ENCODE measurements at regions not wholly inside any gene's neighbourhood (a gene's known extent, or its start where the extent isn't known, plus 50 kb on each side); places are given as distances from the start of the nearest gene placed in this dataset.
A peak's percentile ranks its signal among the peaks of the same experiment; 100 is the strongest.
"Not testable (repeated sequence)": the region's sequence is repeated elsewhere in the genome, so short reads cannot be mapped to it uniquely, and the experiment has no call there.

- no peak for FAIRE-seq
Observed at GRCh38 chrX:10676235-10676957, 56.0 kb upstream of the MID1 start.

- FAIRE-seq, result no peak
Observed at GRCh38 chrX:10677490-10677889, 57.1 kb upstream of the MID1 start.

GRCh38 chrX:10679387-10679786, 59.0 kb upstream of the MID1 start:
- no peak for FAIRE-seq

- FAIRE-seq, result no peak
Observed at GRCh38 chrX:10681167-10681566, 60.8 kb upstream of the MID1 start.

- FAIRE-seq, result not testable (repeated sequence)
Observed at GRCh38 chrX:10683631-10684030, 63.2 kb upstream of the MID1 start.

- FAIRE-seq, result no peak
Observed at GRCh38 chrX:10685923-10686595, 65.7 kb upstream of the MID1 start.

GRCh38 chrX:10691751-10692150, 71.4 kb upstream of the MID1 start:
- FAIRE-seq, result not testable (repeated sequence)

GRCh38 chrX:10697616-10698317, 77.4 kb upstream of the MID1 start:
- no peak for FAIRE-seq

- no peak for FAIRE-seq
Observed at GRCh38 chrX:10698318-10698640, 77.9 kb upstream of the MID1 start.

GRCh38 chrX:10702031-10702430, 81.6 kb upstream of the MID1 start:
- FAIRE-seq, result no peak

- not testable (repeated sequence) for FAIRE-seq
Observed at GRCh38 chrX:10706342-10706741, 86.0 kb upstream of the MID1 start.

- FAIRE-seq, result no peak
Observed at GRCh38 chrX:10707773-10708172, 87.4 kb upstream of the MID1 start.

GRCh38 chrX:10709276-10709675, 88.9 kb upstream of the MID1 start:
- FAIRE-seq, result no peak

- no peak for FAIRE-seq
Observed at GRCh38 chrX:10714531-10714930, 94.1 kb upstream of the MID1 start.

- FAIRE-seq, result peak; percentile 77
Observed at GRCh38 chrX:10722851-10723250, 102.5 kb upstream of the MID1 start.

GRCh38 chrX:10725071-10725470, 104.7 kb upstream of the MID1 start:
- no peak for FAIRE-seq

- FAIRE-seq, result no peak
Observed at GRCh38 chrX:10726647-10727046, 106.3 kb upstream of the MID1 start.

GRCh38 chrX:10728806-10729389, 108.5 kb upstream of the MID1 start:
- no peak for FAIRE-seq

GRCh38 chrX:10739426-10739825, 119.0 kb upstream of the MID1 start:
- FAIRE-seq, result no peak

- FAIRE-seq, result no peak
Observed at GRCh38 chrX:10741003-10741402, 120.6 kb upstream of the MID1 start.

- FAIRE-seq, result no peak
Observed at GRCh38 chrX:10741550-10741949, 121.2 kb upstream of the MID1 start.

- FAIRE-seq, result no peak
Observed at GRCh38 chrX:10743476-10743875, 123.1 kb upstream of the MID1 start.

GRCh38 chrX:10744007-10744406, 123.6 kb upstream of the MID1 start:
- FAIRE-seq, result no peak

- no peak for FAIRE-seq
Observed at GRCh38 chrX:10747975-10748374, 127.6 kb upstream of the MID1 start.
